DMS 273 (cell line): ENCODE measurements at regions not wholly inside any gene's neighbourhood (a gene's known extent, or its start where the extent isn't known, plus 50 kb on each side); places are given as distances from the start of the nearest gene placed in this dataset.
"Not testable (repeated sequence)": the region's sequence is repeated elsewhere in the genome, so short reads cannot be mapped to it uniquely, and the experiment has no call there.

Source experiments
- DNase-seq: peaks from one replicate; lab custom pipeline; 2025; ENCODE audit not compliant: unreplicated experiment; lab: John Stamatoyannopoulos, UW

GRCh38 chr7:53387515-53387914 lies 352.1 kb downstream of the POM121L12 start:
- DNase-seq: no peak

GRCh38 chr7:53397911-53398310 lies 362.5 kb downstream of the POM121L12 start:
- DNase-seq: no peak

- DNase-seq: no peak
These were observed 363.1 kb downstream of the POM121L12 start for GRCh38 chr7:53398566-53398965.

- DNase-seq: no peak
These were observed 377.6 kb downstream of the POM121L12 start for GRCh38 chr7:53413021-53413420.

GRCh38 chr7:53415816-53416215 lies 380.4 kb downstream of the POM121L12 start:
- DNase-seq: no peak

GRCh38 chr7:53418834-53419482 lies 383.5 kb downstream of the POM121L12 start:
- DNase-seq: no peak

- no peak for DNase-seq
These were observed 385.1 kb downstream of the POM121L12 start for GRCh38 chr7:53420550-53420949.

GRCh38 chr7:53422291-53422690 lies 386.9 kb downstream of the POM121L12 start:
- no peak for DNase-seq

- no peak for DNase-seq
These were observed 390.8 kb downstream of the POM121L12 start for GRCh38 chr7:53426145-53426750.

- DNase-seq: no peak
These were observed 392.6 kb downstream of the POM121L12 start for GRCh38 chr7:53428045-53428444.

- DNase-seq: no peak
These were observed 396.5 kb downstream of the POM121L12 start for GRCh38 chr7:53431901-53432300.

- no peak for DNase-seq
These were observed 401.9 kb downstream of the POM121L12 start for GRCh38 chr7:53437336-53437735.

GRCh38 chr7:53446170-53446569 lies 410.7 kb downstream of the POM121L12 start:
- no peak for DNase-seq

GRCh38 chr7:53458636-53459035 lies 423.2 kb downstream of the POM121L12 start:
- DNase-seq: no peak

GRCh38 chr7:53466371-53466770 lies 430.9 kb downstream of the POM121L12 start:
- peak; percentile 99 for DNase-seq

- DNase-seq: peak; percentile 67
These were observed 435.0 kb downstream of the POM121L12 start for GRCh38 chr7:53470336-53470970.

GRCh38 chr7:53473371-53473770 lies 437.9 kb downstream of the POM121L12 start:
- no peak for DNase-seq

- DNase-seq: no peak
These were observed 440.3 kb downstream of the POM121L12 start for GRCh38 chr7:53475776-53476175.

GRCh38 chr7:53476566-53476965 lies 441.1 kb downstream of the POM121L12 start:
- peak; percentile 26 for DNase-seq

- DNase-seq: peak; percentile 86
These were observed 449.9 kb downstream of the POM121L12 start for GRCh38 chr7:53485354-53485753.

- no peak for DNase-seq
These were observed 455.6 kb downstream of the POM121L12 start for GRCh38 chr7:53491051-53491450.

- DNase-seq: not testable (repeated sequence)
These were observed 459.7 kb downstream of the POM121L12 start for GRCh38 chr7:53495181-53495580.
